HFF-Myc (cell line): ENCODE measurements at regions not wholly inside any gene's neighbourhood (a gene's known extent, or its start where the extent isn't known, plus 50 kb on each side); places are given as distances from the start of the nearest gene placed in this dataset.

Experiments used
- DNase-seq: peaks from one replicate; pipeline ENCODE4 v3.0.0-alpha.2; 2011; ENCODE audit warnings: low read depth; ENCODE audit errors: extremely low read depth
- H3K4me3 ChIP-seq: replicated peaks from 2 replicates; pipeline ENCODE4 v1.5.1; 2011; ENCODE audit warnings: low read depth, mild to moderate bottlenecking, control low read depth, low read length
- CTCF ChIP-seq: IDR thresholded peaks from 2 replicates; pipeline ENCODE4 v1.5.1; 2012; ENCODE audit warnings: mild to moderate bottlenecking, low read depth, low read length, control low read depth; ENCODE audit errors: missing control alignments

GRCh38 chr2:17255071-17255470 lies 263.2 kb downstream of the RAD51AP2 start:
- TF ChIP-seq CTCF: no peak
- H3K4me3 ChIP-seq: no peak overlapping the region
- no peak for DNase-seq

GRCh38 chr2:17254421-17254820 lies 263.8 kb downstream of the RAD51AP2 start:
- H3K4me3 ChIP-seq: no peak overlapping the region
- no peak for DNase-seq
- TF ChIP-seq CTCF: no peak

- TF ChIP-seq CTCF: no peak
Measured at GRCh38 chr2:17252258-17252657, 266.0 kb downstream of the RAD51AP2 start.

GRCh38 chr2:17251171-17251570 lies 267.1 kb downstream of the RAD51AP2 start:
- DNase-seq: no peak
- H3K4me3 ChIP-seq: no peak overlapping the region
- no peak for TF ChIP-seq CTCF

More at GRCh38 chr2:17252258-17252657, 266.0 kb downstream of the RAD51AP2 start:
- no peak overlapping the region for H3K4me3 ChIP-seq
- DNase-seq: no peak

GRCh38 chr2:17249249-17249648 lies 269.0 kb downstream of the RAD51AP2 start:
- no peak for DNase-seq
- H3K4me3 ChIP-seq: no peak overlapping the region
- no peak for TF ChIP-seq CTCF

GRCh38 chr2:17245906-17246305 lies 272.3 kb downstream of the RAD51AP2 start:
- DNase-seq: no peak
- TF ChIP-seq CTCF: no peak
- H3K4me3 ChIP-seq: no peak overlapping the region

GRCh38 chr2:17242813-17243485 lies 275.3 kb downstream of the RAD51AP2 start:
- no peak for TF ChIP-seq CTCF
- no peak for DNase-seq
- H3K4me3 ChIP-seq: no peak overlapping the region
